Stimulated activated naive B cell treated with anti-CD40 and anti-IgM and Interleukin-4, amounts not matched to agents 10 μg/mL and 1 μg/mL and 100 μg/mL, for 72 hours (primary cell): ENCODE measurements at regions not wholly inside any gene's neighbourhood (a gene's known extent, or its start where the extent isn't known, plus 50 kb on each side); places are given as distances from the start of the nearest gene placed in this dataset.
"Not testable (repeated sequence)": the region's sequence is repeated elsewhere in the genome, so short reads cannot be mapped to it uniquely, and the experiment has no call there.

ENCODE experiments used
- ATAC-seq, 2 donors: fragments of 150-1000 bp; cut with Tn5 transposase; replicated peaks; 2 replicates each; pipeline ENCODE4 v1.10.0; 2021; ENCODE audit warnings: moderate library complexity in 1 of 2
- DNase-seq: peaks from one replicate; pipeline ENCODE4 v3.0.0; 2021
- H3K27ac Mint-ChIP-seq: one replicate; pipeline ENCODE4 v1.8.0; 2022; ENCODE audit warnings: mild to moderate bottlenecking, mixed read lengths
- H3K27me3 Mint-ChIP-seq, 2 donors: one replicate each; pipeline ENCODE4 v1.8.0; 2022; ENCODE audit warnings: mixed read lengths in 2 of 2
- H3K36me3 Mint-ChIP-seq, 2 donors: one replicate each; pipeline ENCODE4 v1.8.0; 2022; ENCODE audit warnings: mixed read lengths in 2 of 2, mild to moderate bottlenecking in 1 of 2
- H3K4me1 Mint-ChIP-seq, 2 donors: one replicate each; pipeline ENCODE4 v1.8.0; 2022; ENCODE audit warnings: mixed read lengths in 2 of 2, mild to moderate bottlenecking in 1 of 2
- H3K4me3 Mint-ChIP-seq, 2 donors: one replicate each; pipeline ENCODE4 v1.8.0; 2022; ENCODE audit warnings: mild to moderate bottlenecking in 2 of 2, mixed read lengths in 2 of 2, moderate library complexity in 1 of 2
- H3K9me3 Mint-ChIP-seq, 2 donors: one replicate each; pipeline ENCODE4 v1.8.0; 2022; ENCODE audit warnings: mixed read lengths in 2 of 2, mild to moderate bottlenecking in 1 of 2

- not testable (repeated sequence) for H3K36me3 Mint-ChIP-seq, H3K4me3 Mint-ChIP-seq, DNase-seq, H3K27ac Mint-ChIP-seq, H3K9me3 Mint-ChIP-seq, ATAC-seq, H3K27me3 Mint-ChIP-seq
- peaks cover 3 to 15% of the 10 kb centered on the region in 2 donors for H3K4me1 Mint-ChIP-seq
These were observed 99.9 kb downstream of the ATP6V0E2 start for GRCh38 chr7:149973681-149974080.

- not testable (repeated sequence) for H3K9me3 Mint-ChIP-seq, H3K27ac Mint-ChIP-seq, H3K36me3 Mint-ChIP-seq, H3K27me3 Mint-ChIP-seq
- Mint-ChIP-seq H3K4me1 (peaks cover 3 to 15% of the 10 kb centered on the region in 2 donors), H3K4me3 (peak overlapping the region in 1 of 2 donors; percentile 20)
- ATAC-seq (peak; percentile 54 to 76), DNase-seq (peak; percentile 15)
These were observed 101.8 kb downstream of the ATP6V0E2 start for GRCh38 chr7:149975608-149976007.

- not testable (repeated sequence) for H3K27me3 Mint-ChIP-seq, H3K36me3 Mint-ChIP-seq, ATAC-seq, H3K9me3 Mint-ChIP-seq, H3K27ac Mint-ChIP-seq, H3K4me3 Mint-ChIP-seq, DNase-seq
- H3K4me1 Mint-ChIP-seq, result peaks cover 3 to 15% of the 10 kb centered on the region in 2 donors
These were observed 104.8 kb downstream of the ATP6V0E2 start for GRCh38 chr7:149978537-149978936.

GRCh38 chr7:149978944-149979343 is 105.2 kb downstream of the ATP6V0E2 start:
- H3K27me3 Mint-ChIP-seq, H3K9me3 Mint-ChIP-seq, H3K36me3 Mint-ChIP-seq, H3K4me3 Mint-ChIP-seq, DNase-seq, ATAC-seq, H3K27ac Mint-ChIP-seq: not testable (repeated sequence)
- H3K4me1 Mint-ChIP-seq, result peaks cover 3 to 15% of the 10 kb centered on the region in 2 donors

GRCh38 chr7:149982537-149983112 is 108.9 kb downstream of the ATP6V0E2 start:
- not testable (repeated sequence) for H3K4me3 Mint-ChIP-seq, H3K27ac Mint-ChIP-seq, H3K36me3 Mint-ChIP-seq, ATAC-seq, H3K4me1 Mint-ChIP-seq, DNase-seq, H3K9me3 Mint-ChIP-seq, H3K27me3 Mint-ChIP-seq

GRCh38 chr7:149986866-149987265 is 113.1 kb downstream of the ATP6V0E2 start:
- DNase-seq, H3K27me3 Mint-ChIP-seq, H3K4me3 Mint-ChIP-seq, ATAC-seq, H3K4me1 Mint-ChIP-seq, H3K36me3 Mint-ChIP-seq, H3K9me3 Mint-ChIP-seq, H3K27ac Mint-ChIP-seq: not testable (repeated sequence)

- ATAC-seq, H3K27ac Mint-ChIP-seq, DNase-seq, H3K4me3 Mint-ChIP-seq, H3K9me3 Mint-ChIP-seq, H3K36me3 Mint-ChIP-seq, H3K27me3 Mint-ChIP-seq, H3K4me1 Mint-ChIP-seq: not testable (repeated sequence)
These were observed 118.0 kb downstream of the ATP6V0E2 start for GRCh38 chr7:149991652-149992302.

GRCh38 chr7:149992366-149992765 is 118.6 kb downstream of the ATP6V0E2 start:
- DNase-seq, H3K27me3 Mint-ChIP-seq, H3K36me3 Mint-ChIP-seq, H3K9me3 Mint-ChIP-seq, ATAC-seq, H3K27ac Mint-ChIP-seq, H3K4me3 Mint-ChIP-seq, H3K4me1 Mint-ChIP-seq: not testable (repeated sequence)

GRCh38 chr7:149995369-149996026 is 121.7 kb downstream of the ATP6V0E2 start:
- not testable (repeated sequence) for H3K4me3 Mint-ChIP-seq, H3K9me3 Mint-ChIP-seq, ATAC-seq, DNase-seq, H3K27ac Mint-ChIP-seq, H3K36me3 Mint-ChIP-seq, H3K4me1 Mint-ChIP-seq, H3K27me3 Mint-ChIP-seq

- not testable (repeated sequence) for H3K4me1 Mint-ChIP-seq, H3K36me3 Mint-ChIP-seq, H3K27me3 Mint-ChIP-seq, H3K27ac Mint-ChIP-seq, H3K4me3 Mint-ChIP-seq, H3K9me3 Mint-ChIP-seq
- ATAC-seq (peak; percentile 77 to 89), DNase-seq (peak; percentile 1)
These were observed 127.2 kb downstream of the ATP6V0E2 start for GRCh38 chr7:150000780-150001599.

GRCh38 chr7:150003304-150003810 is 129.6 kb downstream of the ATP6V0E2 start:
- H3K4me1 Mint-ChIP-seq, result no peaks in the 10 kb centered on the region
- H3K27ac Mint-ChIP-seq, result no peak overlapping the region
- ATAC-seq, result no peak
- no peak overlapping the region for H3K4me3 Mint-ChIP-seq
- no peak for DNase-seq
- H3K9me3 Mint-ChIP-seq, result no peaks in the 10 kb centered on the region
- no peaks in the 10 kb centered on the region for H3K27me3 Mint-ChIP-seq
- no peaks in the 10 kb centered on the region for H3K36me3 Mint-ChIP-seq

- not testable (repeated sequence) for DNase-seq, H3K36me3 Mint-ChIP-seq, H3K4me1 Mint-ChIP-seq, H3K4me3 Mint-ChIP-seq, H3K27me3 Mint-ChIP-seq, ATAC-seq, H3K9me3 Mint-ChIP-seq, H3K27ac Mint-ChIP-seq
These were observed 130.2 kb downstream of the ATP6V0E2 start for GRCh38 chr7:150003973-150004372.

- not testable (repeated sequence) for H3K36me3 Mint-ChIP-seq, H3K27ac Mint-ChIP-seq, H3K4me1 Mint-ChIP-seq, ATAC-seq, H3K9me3 Mint-ChIP-seq, H3K4me3 Mint-ChIP-seq, H3K27me3 Mint-ChIP-seq, DNase-seq
These were observed 131.1 kb downstream of the ATP6V0E2 start for GRCh38 chr7:150004843-150005242.

GRCh38 chr7:150009620-150010303 is 136.0 kb downstream of the ATP6V0E2 start:
- not testable (repeated sequence) for DNase-seq, H3K4me3 Mint-ChIP-seq, ATAC-seq, H3K9me3 Mint-ChIP-seq, H3K27ac Mint-ChIP-seq, H3K4me1 Mint-ChIP-seq, H3K27me3 Mint-ChIP-seq, H3K36me3 Mint-ChIP-seq
